Osteoblast (primary cell): ENCODE measurements at regions not wholly inside any gene's neighbourhood (a gene's known extent, or its start where the extent isn't known, plus 50 kb on each side); places are given as distances from the start of the nearest gene placed in this dataset.

Source experiments
- DNase-seq: peaks from one replicate; pipeline ENCODE4 v3.0.0; 2011; ENCODE audit warnings: low spot score, mixed read lengths; ENCODE audit not compliant: insufficient read length; ENCODE audit errors: missing footprints
- H2AFZ ChIP-seq: 2 replicates; pipeline ENCODE4 v1.6.0; 2011; ENCODE audit warnings: mild to moderate bottlenecking, low read length
- H3K27ac ChIP-seq: 2 replicates; pipeline ENCODE4 v1.5.1; 2011; ENCODE audit warnings: mild to moderate bottlenecking, low read depth, low read length, moderate library complexity
- H3K27me3 ChIP-seq: 2 replicates; pipeline ENCODE4 v1.6.0; 2012; ENCODE audit warnings: mild to moderate bottlenecking, control low read depth, inconsistent platforms, low read length, moderate library complexity; ENCODE audit not compliant: insufficient read depth
- H3K36me3 ChIP-seq: 2 replicates; pipeline ENCODE4 v1.5.1; 2011; ENCODE audit warnings: mild to moderate bottlenecking, low read length, control low read depth, moderate library complexity; ENCODE audit not compliant: insufficient read depth
- H3K4me1 ChIP-seq: 2 replicates; pipeline ENCODE4 v1.5.1; 2011; ENCODE audit warnings: mild to moderate bottlenecking, low read length, control low read depth, moderate library complexity; ENCODE audit not compliant: insufficient read depth
- H3K4me2 ChIP-seq: 2 replicates; pipeline ENCODE4 v1.6.0; 2011; ENCODE audit warnings: mild to moderate bottlenecking, low read length; ENCODE audit not compliant: insufficient read depth
- H3K4me3 ChIP-seq: fragments of 200-600 bp; sonication (generic); 3 replicates; pipeline ENCODE4 v1.5.1; 2012; ENCODE audit warnings: mild to moderate bottlenecking, low read length, inconsistent platforms; ENCODE audit not compliant: insufficient read depth
- H3K79me2 ChIP-seq: 2 replicates; pipeline ENCODE4 v1.6.0; 2012; ENCODE audit warnings: mild to moderate bottlenecking, low read length, control low read depth, inconsistent platforms; ENCODE audit not compliant: insufficient read depth
- H3K9me3 ChIP-seq: 2 replicates; pipeline ENCODE4 v1.5.1; 2011; ENCODE audit warnings: low read depth, low read length, control low read depth
- H4K20me1 ChIP-seq: 2 replicates; pipeline ENCODE4 v1.6.0; 2012; ENCODE audit warnings: mild to moderate bottlenecking, low read length, control low read depth; ENCODE audit not compliant: insufficient read depth
- TF ChIP-seq, protein P1 (sequence below): IDR thresholded peaks from 2 replicates; pipeline ENCODE4 v1.5.1; 2011; ENCODE audit warnings: mild to moderate bottlenecking, low read depth, low read length, moderate library complexity; ENCODE audit errors: extremely low read depth

GRCh38 chr16:86692426-86692825, 114.1 kb downstream of the FOXL1 start:
- no peak overlapping the region for H3K27ac ChIP-seq
- H3K4me2 ChIP-seq, result no peak overlapping the region
- no peak overlapping the region for H2AFZ ChIP-seq
- H3K27me3 ChIP-seq, result no peaks in the 10 kb centered on the region
- no peaks in the 10 kb centered on the region for H3K79me2 ChIP-seq
- H3K9me3 ChIP-seq, result no peaks in the 10 kb centered on the region
- H3K4me3 ChIP-seq, result no peak overlapping the region
- TF ChIP-seq, protein P1, sequence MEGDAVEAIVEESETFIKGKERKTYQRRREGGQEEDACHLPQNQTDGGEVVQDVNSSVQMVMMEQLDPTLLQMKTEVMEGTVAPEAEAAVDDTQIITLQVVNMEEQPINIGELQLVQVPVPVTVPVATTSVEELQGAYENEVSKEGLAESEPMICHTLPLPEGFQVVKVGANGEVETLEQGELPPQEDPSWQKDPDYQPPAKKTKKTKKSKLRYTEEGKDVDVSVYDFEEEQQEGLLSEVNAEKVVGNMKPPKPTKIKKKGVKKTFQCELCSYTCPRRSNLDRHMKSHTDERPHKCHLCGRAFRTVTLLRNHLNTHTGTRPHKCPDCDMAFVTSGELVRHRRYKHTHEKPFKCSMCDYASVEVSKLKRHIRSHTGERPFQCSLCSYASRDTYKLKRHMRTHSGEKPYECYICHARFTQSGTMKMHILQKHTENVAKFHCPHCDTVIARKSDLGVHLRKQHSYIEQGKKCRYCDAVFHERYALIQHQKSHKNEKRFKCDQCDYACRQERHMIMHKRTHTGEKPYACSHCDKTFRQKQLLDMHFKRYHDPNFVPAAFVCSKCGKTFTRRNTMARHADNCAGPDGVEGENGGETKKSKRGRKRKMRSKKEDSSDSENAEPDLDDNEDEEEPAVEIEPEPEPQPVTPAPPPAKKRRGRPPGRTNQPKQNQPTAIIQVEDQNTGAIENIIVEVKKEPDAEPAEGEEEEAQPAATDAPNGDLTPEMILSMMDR, result no peak
- no peaks in the 10 kb centered on the region for H4K20me1 ChIP-seq
- H3K4me1 ChIP-seq, result no peaks in the 10 kb centered on the region
- DNase-seq, result no peak
- H3K36me3 ChIP-seq, result no peaks in the 10 kb centered on the region

DNA sequence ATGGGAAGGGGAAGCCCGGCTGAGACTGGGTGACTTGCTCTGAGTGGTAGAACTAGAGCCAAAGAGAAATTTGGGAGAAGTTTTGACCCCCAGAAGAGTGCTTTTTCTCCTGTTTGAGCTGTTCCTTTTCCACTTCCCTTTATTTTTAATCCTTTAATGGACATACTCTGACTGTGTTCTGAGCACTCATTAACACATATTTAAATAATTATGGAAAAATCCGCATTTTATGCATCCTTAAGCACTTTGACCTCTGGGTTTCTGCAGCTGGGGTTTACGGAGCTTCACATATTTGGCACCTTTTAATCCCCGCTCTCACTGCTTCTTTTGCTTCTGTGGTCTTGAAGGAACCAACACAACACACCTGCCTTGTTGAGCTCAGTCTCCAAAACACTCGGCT, 114.7 kb downstream of the FOXL1 start:
- no peak overlapping the region for H3K27ac ChIP-seq
- no peak overlapping the region for H3K4me2 ChIP-seq
- H3K79me2 ChIP-seq, result no peaks in the 10 kb centered on the region
- no peaks in the 10 kb centered on the region for H3K4me1 ChIP-seq
- no peak overlapping the region for H3K4me3 ChIP-seq
- DNase-seq, result no peak
- no peaks in the 10 kb centered on the region for H3K36me3 ChIP-seq
- TF ChIP-seq, protein P1, result no peak
- no peaks in the 10 kb centered on the region for H3K9me3 ChIP-seq
- H3K27me3 ChIP-seq, result no peaks in the 10 kb centered on the region
- no peak overlapping the region for H2AFZ ChIP-seq
- no peaks in the 10 kb centered on the region for H4K20me1 ChIP-seq

DNA sequence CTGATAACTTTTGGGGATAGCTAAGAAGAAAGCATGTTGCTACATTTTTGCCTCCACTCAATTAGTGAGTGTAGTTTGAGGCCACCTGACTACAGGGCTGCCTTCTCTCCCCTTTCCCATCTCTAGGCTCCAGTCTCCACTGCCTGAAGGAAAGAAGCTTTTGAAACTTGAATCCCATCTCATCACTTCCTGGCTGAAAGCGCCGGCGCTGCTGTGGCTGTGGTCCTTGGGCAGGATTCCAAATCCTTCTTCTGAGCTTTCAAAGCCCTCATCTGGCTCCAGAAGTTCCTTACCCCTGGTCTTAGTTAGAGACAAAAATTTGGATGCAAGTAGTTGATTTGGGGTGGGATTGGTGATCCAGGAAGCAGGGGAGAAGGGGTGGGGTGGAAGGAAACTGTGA, 119.4 kb downstream of the FOXL1 start:
- TF ChIP-seq, protein P1, result no peak
- no peak for DNase-seq

DNA sequence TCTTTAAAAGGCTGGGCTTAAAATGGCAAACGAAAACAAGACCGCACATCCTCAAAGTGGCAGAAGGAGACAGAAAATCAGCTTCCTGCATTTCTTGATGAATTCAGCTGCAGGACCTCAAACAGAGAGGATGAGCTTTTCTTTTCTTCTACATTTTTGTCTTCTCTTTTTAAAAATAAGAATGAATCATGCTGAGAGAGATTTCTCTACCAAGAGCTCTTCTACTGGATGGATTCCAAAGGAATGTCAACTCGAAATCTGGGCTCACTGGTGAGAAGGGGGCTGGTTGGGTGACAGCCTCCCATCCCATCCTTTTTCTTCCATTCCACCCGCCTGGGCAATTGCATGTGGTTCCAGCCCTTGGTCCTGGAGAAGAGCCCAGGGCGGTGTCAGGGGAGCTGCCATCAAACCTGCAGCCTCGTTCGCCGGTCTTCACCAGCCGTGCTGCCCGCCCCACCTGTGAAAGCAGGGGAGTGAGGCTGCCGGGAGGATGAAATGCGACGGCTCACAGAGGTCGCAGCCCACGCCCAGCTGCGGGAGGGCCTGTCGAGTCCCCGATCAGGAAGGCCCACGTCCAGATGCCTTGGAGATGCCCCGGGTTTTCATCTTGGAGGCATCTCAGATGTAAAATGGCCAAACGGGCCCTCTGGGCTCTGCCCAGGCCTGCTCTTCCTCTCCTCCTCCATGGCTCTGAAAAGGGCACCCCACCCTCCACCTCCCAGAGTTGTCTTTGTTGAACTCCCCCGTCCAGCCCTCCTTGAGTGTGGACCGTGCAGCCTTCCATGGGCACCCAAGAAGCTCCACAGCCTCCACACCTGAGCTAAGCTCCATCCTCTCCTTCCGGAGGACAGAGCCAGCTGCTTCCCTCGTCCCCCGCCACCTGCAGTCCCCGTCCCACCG, 121.9 kb downstream of the FOXL1 start:
- Histone ChIP-seq H2AFZ (no peak overlapping the region), H3K4me2 (no peak overlapping the region)

More for the DNA sequence above, 119.4 kb downstream of the FOXL1 start:
- H3K9me3 ChIP-seq, result no peaks in the 10 kb centered on the region
- no peak overlapping the region for H3K4me3 ChIP-seq
- H3K4me2 ChIP-seq, result no peak overlapping the region
- H3K79me2 ChIP-seq, result no peaks in the 10 kb centered on the region
- no peaks in the 10 kb centered on the region for H3K27me3 ChIP-seq
- H4K20me1 ChIP-seq, result no peaks in the 10 kb centered on the region
- no peak overlapping the region for H3K27ac ChIP-seq
- H3K36me3 ChIP-seq, result no peaks in the 10 kb centered on the region
- peak overlapping the region; percentile 63 for H2AFZ ChIP-seq
- peaks cover 4% of the 10 kb centered on the region for H3K4me1 ChIP-seq

More for the DNA sequence above, 121.9 kb downstream of the FOXL1 start:
- Histone ChIP-seq H3K27me3 (no peaks in the 10 kb centered on the region), H3K27ac (no peak overlapping the region), H3K36me3 (no peaks in the 10 kb centered on the region), H3K79me2 (no peaks in the 10 kb centered on the region), H3K4me1 (peaks cover 4% of the 10 kb centered on the region), H3K9me3 (no peaks in the 10 kb centered on the region), H4K20me1 (no peaks in the 10 kb centered on the region), H3K4me3 (no peak overlapping the region)
- TF ChIP-seq, protein P1, result no peak
- no peak for DNase-seq
